H9 (cell line): ENCODE measurements at regions not wholly inside any gene's neighbourhood (a gene's known extent, or its start where the extent isn't known, plus 50 kb on each side); places are given as distances from the start of the nearest gene placed in this dataset.

ENCODE experiments used
- DNase-seq: peaks from one replicate; pipeline ENCODE4 v3.0.0-alpha.2; 2017
- H2AFZ ChIP-seq: one replicate; pipeline ENCODE4 v1.6.1; 2013; ENCODE audit warnings: mild to moderate bottlenecking, low read length, control low read depth, moderate library complexity
- H2AK5ac ChIP-seq: 2 replicates; pipeline ENCODE4 v1.6.1; 2013; ENCODE audit warnings: low read length, control low read depth, mixed read lengths; ENCODE audit not compliant: insufficient read length
- H2BK120ac ChIP-seq: one replicate; pipeline ENCODE4 v1.6.1; 2013; ENCODE audit warnings: low read depth, mild to moderate bottlenecking, low read length, control low read depth, inconsistent platforms; ENCODE audit not compliant: poor library complexity, severe bottlenecking
- H2BK12ac ChIP-seq: 2 replicates; pipeline ENCODE4 v1.6.1; 2013; ENCODE audit warnings: low read length, control low read depth, mixed read lengths, low read depth; ENCODE audit not compliant: insufficient read length
- H2BK15ac ChIP-seq: 2 replicates; pipeline ENCODE4 v1.6.1; 2013; ENCODE audit warnings: low read depth, low read length, control low read depth
- H2BK20ac ChIP-seq: one replicate; pipeline ENCODE4 v1.6.1; 2013; ENCODE audit warnings: low read depth, mild to moderate bottlenecking, low read length, control low read depth, inconsistent platforms; ENCODE audit not compliant: poor library complexity, severe bottlenecking
- H2BK5ac ChIP-seq: 2 replicates; pipeline ENCODE4 v1.6.1; 2013; ENCODE audit warnings: low read length, control low read depth, mixed read lengths; ENCODE audit not compliant: insufficient read length
- H3K14ac ChIP-seq: 2 replicates; pipeline ENCODE4 v1.6.1; 2013; ENCODE audit warnings: low read length, control low read depth; ENCODE audit not compliant: insufficient read depth
- H3K18ac ChIP-seq: 2 replicates; pipeline ENCODE4 v1.6.1; 2013; ENCODE audit warnings: low read depth, mild to moderate bottlenecking, mixed read lengths, low read length, control low read depth; ENCODE audit not compliant: insufficient read length
- H3K23ac ChIP-seq: 2 replicates; pipeline ENCODE4 v1.6.1; 2013; ENCODE audit warnings: low read length, control low read depth, mixed read lengths, low read depth; ENCODE audit not compliant: insufficient read length
- H3K23me2 ChIP-seq: 2 replicates; pipeline ENCODE4 v1.6.1; 2013; ENCODE audit warnings: low read depth, mild to moderate bottlenecking, mixed read lengths, low read length, control low read depth; ENCODE audit not compliant: insufficient read length, poor library complexity, severe bottlenecking
- H3K27ac ChIP-seq: 2 replicates; pipeline ENCODE4 v1.5.1; 2013; ENCODE audit warnings: low read length, control low read depth, mixed read lengths, low read depth; ENCODE audit not compliant: insufficient read length
- H3K27me3 ChIP-seq: 2 replicates; pipeline ENCODE4 v1.6.1; 2013; ENCODE audit warnings: low read length, control low read depth, inconsistent platforms; ENCODE audit not compliant: insufficient read depth
- H3K4ac ChIP-seq: 2 replicates; pipeline ENCODE4 v1.6.1; 2013; ENCODE audit warnings: low read depth, mild to moderate bottlenecking, control low read depth, inconsistent platforms, low read length, moderate library complexity
- H3K4me1 ChIP-seq: 2 replicates; pipeline ENCODE4 v1.6.1; 2013; ENCODE audit warnings: low read length, control low read depth, inconsistent platforms; ENCODE audit not compliant: insufficient read depth
- H3K4me2 ChIP-seq: 2 replicates; pipeline ENCODE4 v1.6.1; 2013; ENCODE audit warnings: low read length, control low read depth, mixed read lengths; ENCODE audit not compliant: insufficient read length, insufficient read depth
- H3K56ac ChIP-seq: 2 replicates; pipeline ENCODE4 v1.6.1; 2013; ENCODE audit warnings: low read depth, mild to moderate bottlenecking, mixed read lengths, low read length, control low read depth; ENCODE audit not compliant: insufficient read length
- H3K79me1 ChIP-seq: 2 replicates; pipeline ENCODE4 v1.6.1; 2013; ENCODE audit warnings: low read depth, mild to moderate bottlenecking, moderate library complexity, low read length, control low read depth, inconsistent platforms; ENCODE audit not compliant: insufficient read depth, poor library complexity, severe bottlenecking
- H3K79me2 ChIP-seq: 2 replicates; pipeline ENCODE4 v1.6.1; 2013; ENCODE audit warnings: low read length, control low read depth, inconsistent platforms; ENCODE audit not compliant: insufficient read depth
- H3K9ac ChIP-seq: 2 replicates; pipeline ENCODE4 v1.6.1; 2013; ENCODE audit warnings: low read length, control low read depth, mixed read lengths; ENCODE audit not compliant: insufficient read length; ENCODE audit errors: extremely low read depth
- H3K9me3 ChIP-seq: one replicate; pipeline ENCODE4 v1.6.1; 2013; ENCODE audit warnings: low read depth, low read length, inconsistent platforms; ENCODE audit not compliant: control insufficient read depth
- H3T11ph ChIP-seq: one replicate; pipeline ENCODE4 v1.6.1; 2013; ENCODE audit warnings: mild to moderate bottlenecking, low read length, control low read depth, inconsistent platforms
- H4K20me1 ChIP-seq: one replicate; pipeline ENCODE4 v1.6.1; 2013; ENCODE audit not compliant: control insufficient read depth, insufficient read length, insufficient read depth
- H4K5ac ChIP-seq: 2 replicates; pipeline ENCODE4 v1.6.1; 2013; ENCODE audit warnings: low read depth, mild to moderate bottlenecking, mixed read lengths, low read length, control low read depth; ENCODE audit not compliant: insufficient read length
- H4K8ac ChIP-seq: replicated peaks from 2 replicates; pipeline ENCODE4 v1.6.1; 2013; ENCODE audit warnings: low read length, control low read depth, mixed read lengths, low read depth; ENCODE audit not compliant: insufficient read length
- H4K91ac ChIP-seq: 2 replicates; pipeline ENCODE4 v1.6.1; 2013; ENCODE audit warnings: low read depth, mild to moderate bottlenecking, moderate library complexity, mixed read lengths, low read length, control low read depth; ENCODE audit not compliant: insufficient read length
- H3K27ac Mint-ChIP-seq, 3 experiments: 2 replicates in 2 of 3; 3 replicates in 1 of 3; pipeline ENCODE4 v1.8.0; 2020 to 2021; ENCODE audit warnings: mixed read lengths in 3 of 3, mild to moderate bottlenecking in 1 of 3, moderate library complexity in 1 of 3
- H3K27me3 Mint-ChIP-seq: 2 replicates; pipeline ENCODE4 v1.8.0; 2021; ENCODE audit warnings: low read depth, mild to moderate bottlenecking, moderate library complexity, mixed read lengths
- H3K36me3 Mint-ChIP-seq, 3 experiments: 2 replicates in 2 of 3; 3 replicates in 1 of 3; pipeline ENCODE4 v1.8.0; 2020 to 2021; ENCODE audit warnings: low read depth in 3 of 3, mixed read lengths in 3 of 3; ENCODE audit not compliant: insufficient read depth in 1 of 3
- H3K4me1 Mint-ChIP-seq, 2 experiments: 2 replicates each; pipeline ENCODE4 v1.8.0; 2020; ENCODE audit warnings: mixed read lengths in 2 of 2
- H3K4me3 Mint-ChIP-seq, 2 experiments: 2 replicates in 1 of 2; 3 replicates in 1 of 2; pipeline ENCODE4 v1.8.0; 2020 to 2021; ENCODE audit warnings: mild to moderate bottlenecking in 2 of 2, mixed read lengths in 2 of 2, moderate library complexity in 1 of 2
- H3K9me3 Mint-ChIP-seq, 2 experiments: 2 replicates in 1 of 2; 3 replicates in 1 of 2; pipeline ENCODE4 v1.8.0; 2020; ENCODE audit warnings: mild to moderate bottlenecking in 2 of 2, mixed read lengths in 2 of 2, moderate library complexity in 1 of 2
- WGBS: extraction: QIAGEN DNeasy Blood & Tissue Kit; methylation state at CpG from one replicate; pipeline ENCODE4 v1.1.7; 2013; ENCODE audit warnings: missing lambda C conversion rate, low lambda C conversion rate, mixed read lengths; ENCODE audit not compliant: insufficient read length; ENCODE audit errors: extremely low coverage; 5-methylcytosine and 5-hydroxymethylcytosine counted together
- TF ChIP-seq, protein P1 (sequence below): fragments of 200-600 bp; sonication (generic); conservative IDR thresholded peaks from 3 replicates; pipeline ENCODE4 v1.8.0; 2021; ENCODE audit warnings: antibody characterized with exemption, mild to moderate bottlenecking

DNA sequence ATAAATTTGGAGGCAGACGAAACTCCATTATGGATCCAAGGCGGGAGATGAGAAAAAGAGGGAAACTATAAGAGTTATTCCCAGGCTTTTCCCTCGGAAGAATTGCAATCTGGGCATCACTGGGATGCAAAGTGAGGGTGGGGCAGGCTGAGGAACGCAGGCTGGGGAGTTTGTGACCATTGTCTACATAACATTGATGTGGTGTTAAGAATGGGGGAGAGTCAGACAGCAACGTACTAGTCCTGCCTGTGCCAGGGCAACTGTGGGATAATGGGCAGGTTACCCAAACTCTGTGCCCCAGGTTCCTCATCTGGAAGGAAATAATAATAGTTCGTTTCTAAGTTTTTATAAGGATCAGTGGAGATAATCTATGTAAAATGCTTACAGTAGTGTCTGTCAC is 84.4 kb upstream of the SIX2 start:
- Histone ChIP-seq H4K91ac (no peak overlapping the region), H2AFZ (no peak overlapping the region), H4K20me1 (no peaks in the 10 kb centered on the region), H3K9me3 (no peaks in the 10 kb centered on the region), H3T11ph (no peak overlapping the region), H4K8ac (no peak overlapping the region), H3K23ac (no peak overlapping the region), H3K4me1 (no peaks in the 10 kb centered on the region), H2BK15ac (no peak overlapping the region), H2BK20ac (no peak overlapping the region), H3K4ac (no peak overlapping the region), H3K4me2 (no peak overlapping the region), H3K79me1 (no peaks in the 10 kb centered on the region), H2BK12ac (no peak overlapping the region), H3K23me2 (no peaks in the 10 kb centered on the region), H3K14ac (no peak overlapping the region), H3K18ac (no peak overlapping the region), H3K79me2 (no peaks in the 10 kb centered on the region), H2BK5ac (no peak overlapping the region), H3K27ac (no peak overlapping the region), H3K27me3 (no peaks in the 10 kb centered on the region), H2AK5ac (no peak overlapping the region), H2BK120ac (no peak overlapping the region), H3K56ac (no peak overlapping the region), H4K5ac (no peak overlapping the region), H3K9ac (no peak overlapping the region)
- H3K4me1 Mint-ChIP-seq, result no peaks in the 10 kb centered on the region
- H3K27me3 Mint-ChIP-seq, result no peaks in the 10 kb centered on the region
- TF ChIP-seq, protein P1, sequence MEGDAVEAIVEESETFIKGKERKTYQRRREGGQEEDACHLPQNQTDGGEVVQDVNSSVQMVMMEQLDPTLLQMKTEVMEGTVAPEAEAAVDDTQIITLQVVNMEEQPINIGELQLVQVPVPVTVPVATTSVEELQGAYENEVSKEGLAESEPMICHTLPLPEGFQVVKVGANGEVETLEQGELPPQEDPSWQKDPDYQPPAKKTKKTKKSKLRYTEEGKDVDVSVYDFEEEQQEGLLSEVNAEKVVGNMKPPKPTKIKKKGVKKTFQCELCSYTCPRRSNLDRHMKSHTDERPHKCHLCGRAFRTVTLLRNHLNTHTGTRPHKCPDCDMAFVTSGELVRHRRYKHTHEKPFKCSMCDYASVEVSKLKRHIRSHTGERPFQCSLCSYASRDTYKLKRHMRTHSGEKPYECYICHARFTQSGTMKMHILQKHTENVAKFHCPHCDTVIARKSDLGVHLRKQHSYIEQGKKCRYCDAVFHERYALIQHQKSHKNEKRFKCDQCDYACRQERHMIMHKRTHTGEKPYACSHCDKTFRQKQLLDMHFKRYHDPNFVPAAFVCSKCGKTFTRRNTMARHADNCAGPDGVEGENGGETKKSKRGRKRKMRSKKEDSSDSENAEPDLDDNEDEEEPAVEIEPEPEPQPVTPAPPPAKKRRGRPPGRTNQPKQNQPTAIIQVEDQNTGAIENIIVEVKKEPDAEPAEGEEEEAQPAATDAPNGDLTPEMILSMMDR, result no peak
- H3K9me3 Mint-ChIP-seq, result no peaks in the 10 kb centered on the region
- H3K36me3 Mint-ChIP-seq, result no peaks in the 10 kb centered on the region
- H3K27ac Mint-ChIP-seq, result no peak overlapping the region
- H3K4me3 Mint-ChIP-seq, result no peak overlapping the region
- no peak for DNase-seq
- WGBS, result no CpG with 5 or more reads among the region's 6 CpGs
